ENCODE measurements at regions not wholly inside any gene's neighbourhood (a gene's known extent, or its start where the extent isn't known, plus 50 kb on each side); places are given as distances from the start of the nearest gene placed in this dataset.

- TF ChIP-seq POLR2AphosphoS5 (IDR thresholded peaks at IDR 0.05; ENCODE audit: borderline replicate concordance, low read depth, low read length) (no peak), EZH2 (IDR thresholded peaks at IDR 0.05) (no peak), FOXP2 (optimal IDR thresholded peaks at IDR 0.05; ENCODE audit: control extremely low read depth, extremely low read length, insufficient read depth) (no peak)
Measured at GRCh38 chr3:177739461-177739860, 542.2 kb upstream of the TBL1XR1 start.

Measured in SK-N-MC (cell line).